ENCODE measurements at regions not wholly inside any gene's neighbourhood (a gene's known extent, or its start where the extent isn't known, plus 50 kb on each side); places are given as distances from the start of the nearest gene placed in this dataset.
"Not testable (repeated sequence)": the region's sequence is repeated elsewhere in the genome, so short reads cannot be mapped to it uniquely, and the experiment has no call there.

DNA sequence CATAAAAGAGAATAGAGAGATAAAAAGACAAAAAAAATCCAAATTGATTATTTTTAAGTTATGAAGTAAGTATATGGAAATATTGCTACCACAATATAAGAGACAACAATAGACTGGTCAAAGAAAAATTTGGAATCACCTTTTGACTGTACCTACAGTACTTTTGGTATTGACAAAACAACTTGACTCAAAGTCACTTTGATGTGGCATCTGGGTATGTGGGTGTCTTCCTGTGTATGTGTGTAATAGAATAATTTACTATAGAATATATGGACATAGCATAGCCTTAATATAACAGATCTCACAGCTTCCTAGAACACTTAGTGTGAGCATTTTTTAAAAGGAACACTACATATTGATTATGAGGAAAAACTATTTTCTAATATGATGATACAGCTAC lies 1016.2 kb upstream of the PCDH20 start:
- no peak for DNase-seq (ENCODE audit: low read depth in 2 of 2)

GRCh38 chr13:62418872-62419271 lies 1003.2 kb upstream of the PCDH20 start:
- no peak for DNase-seq (ENCODE audit: low read depth in 2 of 2)

- no peak for DNase-seq (ENCODE audit: low read depth in 2 of 2)
These were observed 1002.7 kb upstream of the PCDH20 start for GRCh38 chr13:62418376-62418775.

DNA sequence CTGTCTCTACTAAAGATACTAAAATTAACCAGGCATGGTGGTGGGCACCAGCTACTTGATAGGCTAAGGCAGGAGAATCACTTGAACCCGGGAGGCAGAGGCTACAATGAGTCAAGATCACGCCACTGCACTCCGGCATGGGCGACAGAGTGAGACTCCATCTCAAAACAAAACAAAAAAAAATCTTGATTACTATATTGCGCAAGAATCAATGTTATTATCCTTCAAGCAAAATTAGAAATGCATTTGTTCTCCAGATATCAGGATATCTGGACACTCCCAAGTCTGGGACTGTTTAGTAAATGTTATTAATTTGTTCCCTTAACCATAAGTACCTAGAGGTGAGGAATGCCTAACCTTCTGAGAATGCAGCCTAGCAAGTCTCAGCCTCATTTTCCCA lies 992.2 kb upstream of the PCDH20 start:
- no peak for DNase-seq (ENCODE audit: low read depth in 2 of 2)

- DNase-seq (ENCODE audit: low read depth in 2 of 2), result no peak
These were observed 972.9 kb upstream of the PCDH20 start for GRCh38 chr13:62388515-62388914.

DNA sequence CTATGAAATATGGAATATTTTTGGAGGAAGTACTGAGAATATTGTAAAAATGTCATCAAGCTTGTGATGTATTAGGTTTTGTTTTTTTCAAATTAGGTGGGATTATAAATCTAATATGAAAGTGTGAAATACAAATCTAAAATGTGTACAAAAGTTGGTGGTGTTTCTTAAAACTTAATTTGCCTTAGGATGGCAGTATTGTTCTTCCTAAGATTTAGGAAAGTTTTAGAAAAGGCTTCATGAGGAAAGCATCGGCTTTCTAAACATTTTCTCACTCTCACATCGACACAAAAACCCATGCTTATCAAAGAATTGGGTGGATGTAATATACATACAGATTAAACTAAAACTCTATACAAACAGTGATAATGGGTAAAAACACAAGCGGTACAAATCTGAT lies 972.0 kb upstream of the PCDH20 start:
- no peak for DNase-seq (ENCODE audit: low read depth in 2 of 2)

GRCh38 chr13:62379241-62379640 lies 963.6 kb upstream of the PCDH20 start:
- not testable (repeated sequence) for DNase-seq (ENCODE audit: low read depth in 2 of 2)

GRCh38 chr13:62377838-62378237 lies 962.2 kb upstream of the PCDH20 start:
- DNase-seq (ENCODE audit: low read depth in 2 of 2), result no peak

DNA sequence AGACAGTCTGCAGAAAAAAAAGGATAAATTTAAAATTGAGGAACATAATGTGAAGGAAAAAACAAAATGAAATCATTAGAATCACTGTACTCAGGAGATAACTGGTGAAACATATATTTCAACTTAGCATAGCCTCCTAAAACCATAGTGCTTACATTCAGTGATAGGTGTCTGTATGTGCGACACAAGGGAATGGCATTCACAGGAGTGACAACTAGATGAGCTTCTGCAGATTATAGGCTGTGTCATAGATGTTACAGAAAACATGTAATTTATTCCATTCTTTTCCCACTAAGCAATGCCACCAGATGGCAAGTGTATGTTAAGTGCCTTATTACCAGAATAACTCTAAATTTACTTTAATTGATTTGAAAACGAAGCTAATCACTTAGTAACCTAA lies 960.0 kb upstream of the PCDH20 start:
- no peak for DNase-seq (ENCODE audit: low read depth in 2 of 2)

GRCh38 chr13:62371737-62372136 lies 956.1 kb upstream of the PCDH20 start:
- no peak for DNase-seq (ENCODE audit: low read depth in 2 of 2)

GRCh38 chr13:62367971-62368370 lies 952.3 kb upstream of the PCDH20 start:
- not testable (repeated sequence) for DNase-seq (ENCODE audit: low read depth in 2 of 2)

GRCh38 chr13:62360609-62361008 lies 945.0 kb upstream of the PCDH20 start:
- DNase-seq (ENCODE audit: low read depth in 2 of 2), result no peak

- DNase-seq (ENCODE audit: low read depth in 2 of 2), result no peak
These were observed 942.9 kb upstream of the PCDH20 start for GRCh38 chr13:62358646-62358932.

- no peak for DNase-seq (ENCODE audit: low read depth in 2 of 2)
These were observed 942.4 kb upstream of the PCDH20 start for GRCh38 chr13:62357887-62358645.

DNA sequence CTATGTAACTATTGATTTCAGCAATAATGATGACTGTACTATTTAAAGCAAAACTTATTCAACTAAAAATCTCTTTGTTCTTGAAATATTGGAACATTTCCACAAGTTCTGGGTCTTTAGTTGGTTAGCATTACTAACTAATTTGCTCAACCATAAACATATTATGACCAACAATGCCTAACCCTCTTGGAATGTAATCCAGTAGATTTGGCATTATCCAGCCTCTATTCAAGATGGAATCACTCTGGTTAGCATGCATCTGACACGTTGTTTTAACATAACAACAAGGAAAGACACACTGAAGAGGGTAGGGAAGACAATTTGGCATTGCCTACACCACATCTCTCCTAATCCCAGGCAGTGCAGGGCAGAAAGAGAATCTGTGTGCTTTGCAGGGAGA lies 941.3 kb upstream of the PCDH20 start:
- no peak for DNase-seq (ENCODE audit: low read depth in 2 of 2)

DNA sequence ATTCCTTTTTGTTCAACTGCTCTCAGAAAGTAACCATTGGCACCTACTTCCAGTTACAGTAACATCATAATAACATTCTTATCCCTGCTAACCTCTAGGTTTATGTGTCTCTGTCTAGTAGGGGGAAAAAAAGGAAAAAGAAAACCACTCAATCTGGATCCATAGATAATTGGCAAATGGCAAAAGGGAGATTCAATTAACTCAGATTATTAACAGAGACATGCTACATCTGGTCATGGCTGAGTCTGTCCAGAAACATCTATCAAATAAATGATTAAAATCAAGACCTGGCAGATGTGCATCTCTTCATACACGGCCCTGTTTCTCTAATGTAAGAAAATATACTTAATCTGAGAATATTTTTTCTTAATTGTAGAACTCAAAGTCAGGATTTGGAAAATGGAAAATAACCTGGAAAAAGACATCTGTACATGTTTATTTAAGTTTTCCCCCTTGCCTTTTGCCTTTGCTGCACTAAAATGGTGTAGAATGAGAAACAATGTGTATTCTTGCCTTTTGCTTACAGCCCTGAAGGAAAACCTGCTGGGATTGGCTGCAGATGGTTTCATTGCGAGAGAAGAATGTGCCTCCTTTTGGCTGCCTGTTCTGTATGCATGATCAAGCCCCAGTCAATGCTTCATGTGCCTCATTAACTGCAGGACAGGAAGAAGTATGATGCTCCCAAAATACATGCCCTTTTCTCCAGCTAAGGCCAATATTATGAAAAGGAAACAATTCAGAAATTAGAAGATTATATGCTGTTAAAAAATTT lies 921.6 kb upstream of the PCDH20 start:
- DNase-seq (ENCODE audit: low read depth in 2 of 2), result no peak

GRCh38 chr13:62336507-62336906 lies 920.9 kb upstream of the PCDH20 start:
- DNase-seq (ENCODE audit: low read depth in 2 of 2), result no peak

DNA sequence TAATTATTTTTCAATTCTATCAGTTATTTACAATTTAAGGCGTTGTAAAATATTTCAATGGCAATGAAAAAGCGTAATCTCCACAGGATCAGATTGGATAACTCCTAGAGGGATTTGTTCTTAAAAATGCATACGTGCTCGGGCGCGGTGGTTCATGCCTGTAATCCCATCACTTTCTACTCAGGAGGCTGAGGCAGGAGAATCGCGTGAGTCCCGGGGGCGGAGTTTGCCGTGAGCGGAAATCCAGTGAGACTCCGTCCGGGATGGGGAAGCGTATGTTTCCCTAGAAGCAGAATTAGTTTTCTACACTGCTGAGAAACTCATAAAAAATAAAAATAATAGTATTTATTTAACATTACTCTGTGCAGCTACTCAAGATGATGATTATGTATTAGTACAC lies 917.8 kb upstream of the PCDH20 start:
- no peak for DNase-seq (ENCODE audit: low read depth in 2 of 2)

- DNase-seq (ENCODE audit: low read depth in 2 of 2), result no peak
These were observed 915.7 kb upstream of the PCDH20 start for GRCh38 chr13:62331384-62331783.

GRCh38 chr13:62327367-62327766 lies 911.7 kb upstream of the PCDH20 start:
- no peak for DNase-seq (ENCODE audit: low read depth in 2 of 2)

GRCh38 chr13:62324842-62325241 lies 909.2 kb upstream of the PCDH20 start:
- no peak for DNase-seq (ENCODE audit: low read depth in 2 of 2)

DNA sequence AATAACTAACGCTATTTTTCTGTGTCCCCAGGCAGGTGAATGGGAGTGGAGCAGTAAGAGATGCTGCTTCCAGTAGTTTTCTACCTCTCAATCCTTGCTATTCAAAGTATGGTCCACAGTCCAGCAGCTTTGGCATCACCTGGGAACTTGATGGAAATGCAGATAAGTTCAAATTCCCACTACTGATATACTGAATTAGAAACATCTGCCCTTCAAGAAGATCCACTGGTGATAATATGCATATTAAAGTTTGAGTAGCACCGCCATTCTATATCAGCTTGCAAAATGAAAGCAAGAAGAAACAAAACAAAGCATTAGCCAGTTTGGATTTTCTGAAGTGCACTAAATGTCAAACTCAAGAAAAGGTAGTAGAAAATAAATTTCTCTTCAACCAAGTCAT lies 906.2 kb upstream of the PCDH20 start:
- DNase-seq (ENCODE audit: low read depth in 2 of 2), result no peak

DNA sequence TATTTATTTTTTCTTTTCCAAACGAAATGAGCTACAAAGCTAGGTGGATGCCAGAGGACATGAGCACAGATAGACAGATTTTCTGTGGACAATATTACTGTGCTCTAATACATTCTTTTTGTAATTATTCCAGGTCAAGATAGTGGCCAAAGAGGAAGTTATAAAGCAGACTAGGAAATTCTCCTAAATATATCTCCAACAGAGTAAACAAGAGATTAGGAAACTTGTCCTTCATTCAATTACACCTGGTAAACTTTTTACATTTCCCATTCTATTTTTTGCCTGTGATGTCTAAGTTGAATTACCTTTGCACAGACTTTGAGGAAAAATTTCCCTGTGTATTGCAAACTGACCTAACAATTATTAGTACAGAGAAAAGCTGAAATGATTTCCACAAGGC lies 905.5 kb upstream of the PCDH20 start:
- no peak for DNase-seq (ENCODE audit: low read depth in 2 of 2)
